ENCODE measurements at regions not wholly inside any gene's neighbourhood (a gene's known extent, or its start where the extent isn't known, plus 50 kb on each side); places are given as distances from the start of the nearest gene placed in this dataset.

GRCh38 chr10:85407088-85407487 lies 959.5 kb downstream of the GRID1 start:
- no peak for TF ChIP-seq CTCF (IDR thresholded peaks at IDR 0.05)
- no peak for TF ChIP-seq EP300 (IDR thresholded peaks at IDR 0.05)

Measured in gastroesophageal sphincter (tissue), 3 donors.